Neural cell (in vitro differentiated cells): ENCODE measurements at regions not wholly inside any gene's neighbourhood (a gene's known extent, or its start where the extent isn't known, plus 50 kb on each side); places are given as distances from the start of the nearest gene placed in this dataset.

Experiments used
- H2AFZ ChIP-seq: fragments of 200-600, 300-800 bp; sonication (generic), shearing (Covaris generic); 2 replicates; pipeline ENCODE4 v1.6.0; 2014; ENCODE audit warnings: low read depth, mild to moderate bottlenecking, antibody characterized with exemption, low read length, moderate library complexity
- H3F3A ChIP-seq: fragments of 200-600 bp; shearing (Covaris generic); 2 replicates; pipeline ENCODE4 v1.6.1; 2016; ENCODE audit warnings: mild to moderate bottlenecking, moderate library complexity, mixed read lengths, antibody characterized with exemption, low read length; ENCODE audit not compliant: insufficient read depth, poor library complexity, severe bottlenecking
- H3K27ac ChIP-seq: fragments of 200-600, 300-800 bp; sonication (generic), shearing (Covaris generic); 2 replicates; pipeline ENCODE4 v1.5.1; 2014; ENCODE audit warnings: mild to moderate bottlenecking, low read length, moderate library complexity
- H3K27me3 ChIP-seq: fragments of 300-800, 200-600 bp; sonication (generic), shearing (Covaris generic); 2 replicates; pipeline ENCODE4 v1.6.0; 2014; ENCODE audit warnings: mild to moderate bottlenecking, low read depth, low read length, moderate library complexity; ENCODE audit not compliant: insufficient read depth
- H3K36me3 ChIP-seq: fragments of 300-800, 200-600 bp; sonication (generic), shearing (Covaris generic); 2 replicates; pipeline ENCODE4 v1.5.1; 2014; ENCODE audit warnings: mild to moderate bottlenecking, antibody characterized with exemption, low read length, moderate library complexity; ENCODE audit not compliant: insufficient read depth
- H3K4me2 ChIP-seq: fragments of 300-800, 200-600 bp; sonication (generic), shearing (Covaris generic); 2 replicates; pipeline ENCODE4 v1.6.0; 2014; ENCODE audit warnings: mild to moderate bottlenecking, low read length
- H3K4me3 ChIP-seq: fragments of 300-800, 200-600 bp; sonication (generic), shearing (Covaris generic); 2 replicates; pipeline ENCODE4 v1.5.1; 2014; ENCODE audit warnings: mild to moderate bottlenecking, low read length, moderate library complexity
- H3K79me2 ChIP-seq: fragments of 200-600 bp; shearing (Covaris generic); replicated peaks from 2 replicates; pipeline ENCODE4 v1.6.0; 2014; ENCODE audit warnings: mild to moderate bottlenecking, low read length, moderate library complexity; ENCODE audit not compliant: insufficient read depth
- H3K9ac ChIP-seq: fragments of 300-800, 200-600 bp; sonication (generic), shearing (Covaris generic); 2 replicates; pipeline ENCODE4 v1.6.1; 2016; ENCODE audit warnings: mild to moderate bottlenecking, low read length, mixed read lengths
- H3K9me2 ChIP-seq: fragments of 200-600 bp; shearing (Covaris generic); 2 replicates; pipeline ENCODE4 v1.6.1; 2016; ENCODE audit warnings: mild to moderate bottlenecking, low read length, mixed read lengths; ENCODE audit not compliant: insufficient read depth
- H3K9me3 ChIP-seq: fragments of 200-600, 300-800 bp; sonication (generic), shearing (Covaris generic); 2 replicates; pipeline ENCODE4 v1.6.1; 2016; ENCODE audit warnings: mild to moderate bottlenecking, mixed run types, low read length, moderate library complexity, mixed read lengths
- H4K20me1 ChIP-seq: fragments of 200-600 bp; shearing (Covaris generic); 2 replicates; pipeline ENCODE4 v1.6.1; 2016; ENCODE audit warnings: mild to moderate bottlenecking, mixed run types; ENCODE audit not compliant: insufficient read depth
- EP300 ChIP-seq: fragments of 450-650 bp; conservative IDR thresholded peaks from 2 replicates; pipeline ENCODE4 v1.6.1; 2014; ENCODE audit warnings: antibody characterized with exemption, mild to moderate bottlenecking, moderate library complexity; ENCODE audit not compliant: poor library complexity, severe bottlenecking
- EZH2 ChIP-seq: fragments of 200-600, 300-800 bp; shearing (Covaris generic), sonication (generic); IDR thresholded peaks from 2 replicates; pipeline ENCODE4 v1.6.1; 2014; ENCODE audit warnings: antibody characterized with exemption, low read length, borderline replicate concordance, mild to moderate bottlenecking; ENCODE audit not compliant: insufficient read depth, poor library complexity, severe bottlenecking
- MXI1 ChIP-seq: fragments of 450-650 bp; conservative IDR thresholded peaks from 2 replicates; pipeline ENCODE4 v1.6.1; 2014; ENCODE audit warnings: antibody characterized with exemption, mild to moderate bottlenecking; ENCODE audit not compliant: poor library complexity, severe bottlenecking
- POLR2AphosphoS5 ChIP-seq: IDR thresholded peaks from 2 replicates; pipeline ENCODE4 v1.6.1; 2012
- RAD21 ChIP-seq: fragments of 450-650 bp; conservative IDR thresholded peaks from 2 replicates; pipeline ENCODE4 v1.6.1; 2014; ENCODE audit warnings: antibody characterized with exemption, mild to moderate bottlenecking, moderate library complexity
- SMC3 ChIP-seq: fragments of 450-650 bp; conservative IDR thresholded peaks from 2 replicates; pipeline ENCODE4 v1.6.1; 2014; ENCODE audit warnings: antibody characterized with exemption, mild to moderate bottlenecking, moderate library complexity; ENCODE audit not compliant: poor library complexity
- TAF1 ChIP-seq: IDR thresholded peaks from 2 replicates; pipeline ENCODE4 v1.6.1; 2012; ENCODE audit warnings: low read depth
- TF ChIP-seq, protein P1 (sequence below): IDR thresholded peaks from 2 replicates; pipeline ENCODE4 v1.6.1; 2012; ENCODE audit warnings: borderline replicate concordance
- TF ChIP-seq, protein P2 (sequence below): fragments of 450-650 bp; IDR thresholded peaks from 2 replicates; pipeline ENCODE4 v1.5.1; 2014; ENCODE audit warnings: antibody characterized with exemption, mild to moderate bottlenecking, moderate library complexity; ENCODE audit not compliant: poor library complexity, severe bottlenecking

DNA sequence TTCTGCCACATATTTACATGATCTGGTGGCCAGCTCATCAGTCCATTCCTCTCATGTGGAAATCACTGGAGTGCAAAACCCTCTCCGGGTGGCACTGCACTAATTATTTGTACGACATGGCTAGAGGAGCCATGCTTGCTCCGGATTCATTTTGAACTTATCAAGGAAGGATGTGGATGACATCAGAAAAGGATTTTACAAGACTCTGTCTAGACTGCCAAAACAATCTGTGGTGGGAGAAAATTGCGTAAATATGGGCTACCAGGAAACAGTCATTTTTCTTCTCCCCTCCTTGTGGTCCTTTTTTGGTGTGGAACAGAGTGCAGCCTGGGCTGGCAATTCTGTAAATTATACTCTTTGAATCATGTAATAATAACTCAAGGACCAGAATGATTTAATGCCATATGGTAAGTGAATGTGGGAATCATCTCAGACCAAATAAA lies 123.4 kb upstream of the IFNE start:
- no peaks in the 10 kb centered on the region for H3F3A ChIP-seq
- H3K79me2 ChIP-seq, result no peaks in the 10 kb centered on the region
- H3K9me3 ChIP-seq, result no peaks in the 10 kb centered on the region
- TF ChIP-seq MXI1, result no peak
- TF ChIP-seq EZH2, result no peak
- TF ChIP-seq, protein P1, sequence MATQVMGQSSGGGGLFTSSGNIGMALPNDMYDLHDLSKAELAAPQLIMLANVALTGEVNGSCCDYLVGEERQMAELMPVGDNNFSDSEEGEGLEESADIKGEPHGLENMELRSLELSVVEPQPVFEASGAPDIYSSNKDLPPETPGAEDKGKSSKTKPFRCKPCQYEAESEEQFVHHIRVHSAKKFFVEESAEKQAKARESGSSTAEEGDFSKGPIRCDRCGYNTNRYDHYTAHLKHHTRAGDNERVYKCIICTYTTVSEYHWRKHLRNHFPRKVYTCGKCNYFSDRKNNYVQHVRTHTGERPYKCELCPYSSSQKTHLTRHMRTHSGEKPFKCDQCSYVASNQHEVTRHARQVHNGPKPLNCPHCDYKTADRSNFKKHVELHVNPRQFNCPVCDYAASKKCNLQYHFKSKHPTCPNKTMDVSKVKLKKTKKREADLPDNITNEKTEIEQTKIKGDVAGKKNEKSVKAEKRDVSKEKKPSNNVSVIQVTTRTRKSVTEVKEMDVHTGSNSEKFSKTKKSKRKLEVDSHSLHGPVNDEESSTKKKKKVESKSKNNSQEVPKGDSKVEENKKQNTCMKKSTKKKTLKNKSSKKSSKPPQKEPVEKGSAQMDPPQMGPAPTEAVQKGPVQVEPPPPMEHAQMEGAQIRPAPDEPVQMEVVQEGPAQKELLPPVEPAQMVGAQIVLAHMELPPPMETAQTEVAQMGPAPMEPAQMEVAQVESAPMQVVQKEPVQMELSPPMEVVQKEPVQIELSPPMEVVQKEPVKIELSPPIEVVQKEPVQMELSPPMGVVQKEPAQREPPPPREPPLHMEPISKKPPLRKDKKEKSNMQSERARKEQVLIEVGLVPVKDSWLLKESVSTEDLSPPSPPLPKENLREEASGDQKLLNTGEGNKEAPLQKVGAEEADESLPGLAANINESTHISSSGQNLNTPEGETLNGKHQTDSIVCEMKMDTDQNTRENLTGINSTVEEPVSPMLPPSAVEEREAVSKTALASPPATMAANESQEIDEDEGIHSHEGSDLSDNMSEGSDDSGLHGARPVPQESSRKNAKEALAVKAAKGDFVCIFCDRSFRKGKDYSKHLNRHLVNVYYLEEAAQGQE, result no peak
- no peak for TF ChIP-seq TAF1
- no peak for TF ChIP-seq EP300
- no peak for TF ChIP-seq SMC3
- TF ChIP-seq, protein P2, sequence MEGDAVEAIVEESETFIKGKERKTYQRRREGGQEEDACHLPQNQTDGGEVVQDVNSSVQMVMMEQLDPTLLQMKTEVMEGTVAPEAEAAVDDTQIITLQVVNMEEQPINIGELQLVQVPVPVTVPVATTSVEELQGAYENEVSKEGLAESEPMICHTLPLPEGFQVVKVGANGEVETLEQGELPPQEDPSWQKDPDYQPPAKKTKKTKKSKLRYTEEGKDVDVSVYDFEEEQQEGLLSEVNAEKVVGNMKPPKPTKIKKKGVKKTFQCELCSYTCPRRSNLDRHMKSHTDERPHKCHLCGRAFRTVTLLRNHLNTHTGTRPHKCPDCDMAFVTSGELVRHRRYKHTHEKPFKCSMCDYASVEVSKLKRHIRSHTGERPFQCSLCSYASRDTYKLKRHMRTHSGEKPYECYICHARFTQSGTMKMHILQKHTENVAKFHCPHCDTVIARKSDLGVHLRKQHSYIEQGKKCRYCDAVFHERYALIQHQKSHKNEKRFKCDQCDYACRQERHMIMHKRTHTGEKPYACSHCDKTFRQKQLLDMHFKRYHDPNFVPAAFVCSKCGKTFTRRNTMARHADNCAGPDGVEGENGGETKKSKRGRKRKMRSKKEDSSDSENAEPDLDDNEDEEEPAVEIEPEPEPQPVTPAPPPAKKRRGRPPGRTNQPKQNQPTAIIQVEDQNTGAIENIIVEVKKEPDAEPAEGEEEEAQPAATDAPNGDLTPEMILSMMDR, result no peak
- no peak for TF ChIP-seq POLR2AphosphoS5
- no peak for TF ChIP-seq RAD21
- no peaks in the 10 kb centered on the region for H4K20me1 ChIP-seq
- no peak overlapping the region for H3K27ac ChIP-seq
- no peak overlapping the region for H3K4me2 ChIP-seq
- no peaks in the 10 kb centered on the region for H3K36me3 ChIP-seq
- no peak overlapping the region for H3K4me3 ChIP-seq
- no peak overlapping the region for H3K9ac ChIP-seq
- H2AFZ ChIP-seq, result no peak overlapping the region
- no peaks in the 10 kb centered on the region for H3K9me2 ChIP-seq
- H3K27me3 ChIP-seq, result no peaks in the 10 kb centered on the region

DNA sequence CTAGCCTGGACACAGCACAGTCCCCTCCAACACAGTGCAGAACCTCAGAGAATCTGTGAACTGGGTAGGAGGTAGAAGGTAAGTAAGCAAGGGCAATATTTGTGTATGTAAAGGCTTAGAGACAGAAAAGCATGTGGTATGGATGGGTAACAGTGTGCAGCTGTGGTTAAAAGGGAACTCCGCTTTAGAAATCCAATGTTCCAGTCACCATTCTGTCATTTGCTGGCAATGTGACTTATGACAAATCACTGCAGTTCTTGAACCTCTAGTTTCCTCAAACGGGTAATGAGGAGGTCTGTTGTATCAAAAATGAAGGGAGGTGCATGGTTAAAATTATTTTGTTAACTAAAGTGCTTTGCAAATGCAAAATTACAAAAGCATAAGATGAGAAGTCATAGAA lies 125.5 kb upstream of the IFNE start:
- Histone ChIP-seq H3K4me3 (no peak overlapping the region), H2AFZ (no peak overlapping the region), H3K4me2 (no peak overlapping the region), H3K36me3 (no peaks in the 10 kb centered on the region), H4K20me1 (no peaks in the 10 kb centered on the region), H3K27ac (no peak overlapping the region), H3K27me3 (no peaks in the 10 kb centered on the region), H3K9me2 (no peaks in the 10 kb centered on the region), H3F3A (no peaks in the 10 kb centered on the region), H3K9me3 (no peaks in the 10 kb centered on the region), H3K9ac (no peak overlapping the region), H3K79me2 (no peaks in the 10 kb centered on the region)
- TF ChIP-seq EZH2 (no peak), RAD21 (no peak)
- TF ChIP-seq, protein P1, result no peak
